HG03378 (cell line): ENCODE measurements at regions not wholly inside any gene's neighbourhood (a gene's known extent, or its start where the extent isn't known, plus 50 kb on each side); places are given as distances from the start of the nearest gene placed in this dataset.

Experiments used
- ATAC-seq: cut with Tn5 transposase; IDR thresholded peaks from one replicate; pipeline ENCODE4 v1.9.1; 2021; ENCODE audit warnings: mild to moderate bottlenecking, moderate library complexity; ENCODE audit not compliant: unreplicated experiment

GRCh38 chr2:215607766-215608165 is 171.9 kb upstream of the FN1 start:
- ATAC-seq, result no peak

GRCh38 chr2:215606219-215606618 is 170.4 kb upstream of the FN1 start:
- no peak for ATAC-seq

GRCh38 chr2:215605214-215605613 is 169.3 kb upstream of the FN1 start:
- ATAC-seq, result no peak

- ATAC-seq, result no peak
Measured at GRCh38 chr2:215604606-215605005, 168.7 kb upstream of the FN1 start.

GRCh38 chr2:215603440-215603839 is 167.6 kb upstream of the FN1 start:
- no peak for ATAC-seq

GRCh38 chr2:215602997-215603396 is 167.1 kb upstream of the FN1 start:
- no peak for ATAC-seq

- no peak for ATAC-seq
Measured at GRCh38 chr2:215601990-215602721, 166.3 kb upstream of the FN1 start.

GRCh38 chr2:215601526-215601925 is 165.7 kb upstream of the FN1 start:
- no peak for ATAC-seq

GRCh38 chr2:215598376-215598975 is 162.6 kb upstream of the FN1 start:
- no peak for ATAC-seq

GRCh38 chr2:215597577-215597976 is 161.7 kb upstream of the FN1 start:
- ATAC-seq, result no peak

GRCh38 chr2:215594766-215595165 is 158.9 kb upstream of the FN1 start:
- no peak for ATAC-seq

GRCh38 chr2:215590010-215590745 is 154.3 kb upstream of the FN1 start:
- no peak for ATAC-seq

- ATAC-seq, result no peak
Measured at GRCh38 chr2:215583881-215584280, 148.0 kb upstream of the FN1 start.

GRCh38 chr2:215579809-215580208 is 143.9 kb upstream of the FN1 start:
- ATAC-seq, result no peak

- ATAC-seq, result no peak
Measured at GRCh38 chr2:215577356-215577755, 141.5 kb upstream of the FN1 start.

- ATAC-seq, result no peak
Measured at GRCh38 chr2:215576572-215576971, 140.7 kb upstream of the FN1 start.

GRCh38 chr2:215573496-215573895 is 137.6 kb upstream of the FN1 start:
- no peak for ATAC-seq

GRCh38 chr2:215572341-215572848 is 136.5 kb upstream of the FN1 start:
- ATAC-seq, result no peak

- ATAC-seq, result no peak
Measured at GRCh38 chr2:215571689-215572088, 135.8 kb upstream of the FN1 start.

GRCh38 chr2:215567504-215567903 is 131.6 kb upstream of the FN1 start:
- peak; percentile 85 for ATAC-seq

- ATAC-seq, result no peak
Measured at GRCh38 chr2:215565897-215566296, 130.0 kb upstream of the FN1 start.

GRCh38 chr2:215557701-215558100 is 121.8 kb upstream of the FN1 start:
- ATAC-seq, result no peak
